Ishikawa (cell line): ENCODE measurements at regions not wholly inside any gene's neighbourhood (a gene's known extent, or its start where the extent isn't known, plus 50 kb on each side); places are given as distances from the start of the nearest gene placed in this dataset.

Experiments used
- CEBPB ChIP-seq: IDR thresholded peaks from 2 replicates; pipeline ENCODE4 v1.6.1; 2012
- CREB1 ChIP-seq: IDR thresholded peaks from 2 replicates; pipeline ENCODE4 v1.6.1; 2012; ENCODE audit warnings: low read depth
- EGR1 ChIP-seq: IDR thresholded peaks from 2 replicates; pipeline ENCODE4 v1.6.1; 2012
- EP300 ChIP-seq: IDR thresholded peaks from 2 replicates; pipeline ENCODE4 v1.6.1; 2012; ENCODE audit warnings: borderline replicate concordance
- FOXM1 ChIP-seq: IDR thresholded peaks from 2 replicates; pipeline ENCODE4 v1.6.1; 2012; ENCODE audit warnings: low read depth, borderline replicate concordance
- NFIC ChIP-seq: IDR thresholded peaks from 2 replicates; pipeline ENCODE4 v1.6.1; 2012
- RAD21 ChIP-seq: IDR thresholded peaks from 2 replicates; pipeline ENCODE4 v1.6.1; 2012; ENCODE audit warnings: low read depth
- REST ChIP-seq: IDR thresholded peaks from 2 replicates; pipeline ENCODE4 v1.6.1; 2012; ENCODE audit warnings: low read depth, mild to moderate bottlenecking
- TAF1 ChIP-seq: IDR thresholded peaks from 2 replicates; pipeline ENCODE4 v1.6.1; 2012; ENCODE audit warnings: low read depth, mild to moderate bottlenecking
- TCF12 ChIP-seq: IDR thresholded peaks from 2 replicates; pipeline ENCODE4 v1.6.1; 2012; ENCODE audit warnings: low read depth
- TEAD4 ChIP-seq: IDR thresholded peaks from 2 replicates; pipeline ENCODE4 v1.6.1; 2012
- YY1 ChIP-seq: IDR thresholded peaks from 2 replicates; pipeline ENCODE4 v1.6.1; 2012; ENCODE audit warnings: low read depth
- ZBTB7A ChIP-seq: IDR thresholded peaks from 2 replicates; pipeline ENCODE4 v1.6.1; 2012; ENCODE audit warnings: low read depth
- TF ChIP-seq, protein P1 (sequence below): IDR thresholded peaks from 2 replicates; pipeline ENCODE4 v1.6.1; 2012
- TF ChIP-seq, protein P2 (sequence below): IDR thresholded peaks from 2 replicates; pipeline ENCODE4 v1.6.1; 2012

GRCh38 chr2:163428187-163428586 lies 307.6 kb downstream of the FIGN start:
- TF ChIP-seq TEAD4 (no peak), YY1 (no peak), ZBTB7A (no peak), CREB1 (no peak), NFIC (no peak), EP300 (no peak), TAF1 (no peak), RAD21 (no peak), TCF12 (no peak), EGR1 (no peak), CEBPB (no peak), FOXM1 (no peak), REST (no peak)
- TF ChIP-seq, protein P1, sequence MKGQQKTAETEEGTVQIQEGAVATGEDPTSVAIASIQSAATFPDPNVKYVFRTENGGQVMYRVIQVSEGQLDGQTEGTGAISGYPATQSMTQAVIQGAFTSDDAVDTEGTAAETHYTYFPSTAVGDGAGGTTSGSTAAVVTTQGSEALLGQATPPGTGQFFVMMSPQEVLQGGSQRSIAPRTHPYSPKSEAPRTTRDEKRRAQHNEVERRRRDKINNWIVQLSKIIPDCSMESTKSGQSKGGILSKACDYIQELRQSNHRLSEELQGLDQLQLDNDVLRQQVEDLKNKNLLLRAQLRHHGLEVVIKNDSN = no peak
- TF ChIP-seq, protein P2, sequence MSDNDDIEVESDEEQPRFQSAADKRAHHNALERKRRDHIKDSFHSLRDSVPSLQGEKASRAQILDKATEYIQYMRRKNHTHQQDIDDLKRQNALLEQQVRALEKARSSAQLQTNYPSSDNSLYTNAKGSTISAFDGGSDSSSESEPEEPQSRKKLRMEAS = no peak

GRCh38 chr2:163420604-163421003 lies 315.2 kb downstream of the FIGN start:
- TF ChIP-seq, protein P1 = no peak
- no peak for TF ChIP-seq TEAD4
- TF ChIP-seq RAD21 = no peak
- TF ChIP-seq CREB1 = no peak
- TF ChIP-seq TCF12 = no peak
- TF ChIP-seq, protein P2 = no peak
- no peak for TF ChIP-seq EGR1
- no peak for TF ChIP-seq ZBTB7A
- TF ChIP-seq EP300 = no peak
- no peak for TF ChIP-seq NFIC
- TF ChIP-seq REST = no peak
- TF ChIP-seq CEBPB = no peak
- no peak for TF ChIP-seq FOXM1
- TF ChIP-seq YY1 = no peak
- no peak for TF ChIP-seq TAF1

DNA sequence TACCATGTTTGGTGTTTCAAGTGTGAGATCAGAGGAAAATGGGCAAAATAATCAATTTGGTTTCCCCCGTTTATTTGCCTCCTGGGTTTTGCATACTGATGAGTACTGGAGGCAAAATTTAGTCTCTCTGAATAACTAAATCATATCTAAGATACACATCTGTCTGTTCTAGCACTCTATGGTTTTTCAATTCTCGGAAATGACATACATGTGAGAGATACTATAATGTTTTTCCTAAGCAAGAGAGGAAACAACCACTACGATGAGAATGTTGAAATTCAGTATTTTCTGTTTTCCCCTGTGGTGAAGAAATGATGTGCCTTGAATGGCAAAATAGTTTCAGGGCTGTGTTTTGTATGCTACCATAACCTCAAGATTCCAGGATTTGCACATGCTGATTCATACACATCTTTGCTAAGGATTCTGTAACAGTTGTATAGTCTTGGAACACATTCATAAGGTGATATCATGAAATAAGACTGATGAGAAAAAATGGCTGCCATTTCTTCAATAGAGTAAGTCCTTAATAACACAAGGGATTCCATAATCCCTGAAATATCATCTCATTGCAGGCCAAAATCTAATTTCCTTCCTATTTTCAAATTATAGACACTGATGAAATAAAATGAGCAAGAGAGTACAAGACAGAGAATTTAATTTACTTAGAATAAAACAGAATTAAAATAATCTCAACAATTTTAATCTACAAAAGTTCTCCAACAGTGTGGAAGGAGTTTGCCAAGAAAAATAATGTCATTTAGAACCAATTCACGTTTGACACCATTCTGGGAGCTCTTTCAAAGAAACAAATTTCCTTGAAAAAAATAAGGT lies 316.6 kb downstream of the FIGN start:
- TF ChIP-seq NFIC = no peak
- TF ChIP-seq EP300 = no peak
- no peak for TF ChIP-seq RAD21
- TF ChIP-seq TCF12 = no peak
- no peak for TF ChIP-seq TAF1
- TF ChIP-seq ZBTB7A = no peak

DNA sequence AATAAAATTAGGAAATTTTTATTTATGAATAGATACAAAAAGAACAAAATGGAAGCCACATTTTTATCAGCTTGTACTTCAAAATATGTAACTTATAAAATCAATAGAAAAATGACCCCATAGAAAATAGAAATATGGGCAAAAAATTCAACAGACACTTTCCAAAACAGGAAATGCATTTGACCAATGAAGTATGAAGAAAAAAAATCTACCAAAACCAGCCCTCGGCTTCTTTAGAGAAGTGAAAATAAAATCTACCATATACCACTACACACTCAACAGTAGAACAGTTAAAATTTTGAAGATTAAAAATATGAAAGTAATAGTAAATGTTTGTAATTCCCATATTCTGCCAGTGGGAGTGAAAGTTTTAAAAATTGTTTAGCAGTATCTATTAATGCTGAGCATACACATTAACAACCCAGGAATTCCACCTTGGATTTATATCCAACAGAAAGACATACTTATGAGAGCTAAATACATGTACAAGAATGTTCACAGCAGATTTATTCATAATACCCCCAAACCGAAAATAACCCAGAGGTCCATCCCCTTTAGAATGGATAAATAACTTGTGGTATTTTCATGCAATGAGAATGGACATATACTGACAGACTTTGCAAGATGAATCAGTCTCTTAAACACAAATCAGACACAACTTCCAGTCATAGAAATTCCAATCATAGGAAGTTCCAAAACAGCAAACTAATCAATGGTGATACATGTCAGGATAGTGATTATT lies 318.0 kb downstream of the FIGN start:
- TF ChIP-seq CREB1 (no peak), EP300 (no peak), RAD21 (no peak), NFIC (no peak), YY1 (no peak), EGR1 (no peak), REST (no peak), TAF1 (no peak), CEBPB (no peak), ZBTB7A (no peak), TEAD4 (no peak), FOXM1 (no peak), TCF12 (no peak)
- TF ChIP-seq, protein P2 = no peak
- TF ChIP-seq, protein P1 = no peak
